GM19468 (cell line): ENCODE measurements at regions not wholly inside any gene's neighbourhood (a gene's known extent, or its start where the extent isn't known, plus 50 kb on each side); places are given as distances from the start of the nearest gene placed in this dataset.

Source experiments
- ATAC-seq: cut with Tn5 transposase; IDR thresholded peaks from one replicate; pipeline ENCODE4 v1.9.1; 2021; ENCODE audit warnings: mild to moderate bottlenecking, moderate library complexity, moderate number of reproducible peaks; ENCODE audit not compliant: unreplicated experiment; ENCODE audit errors: extremely low read depth

- no peak for ATAC-seq
These were observed 183.1 kb downstream of the INO80D start for GRCh38 chr2:205902900-205903237.

DNA sequence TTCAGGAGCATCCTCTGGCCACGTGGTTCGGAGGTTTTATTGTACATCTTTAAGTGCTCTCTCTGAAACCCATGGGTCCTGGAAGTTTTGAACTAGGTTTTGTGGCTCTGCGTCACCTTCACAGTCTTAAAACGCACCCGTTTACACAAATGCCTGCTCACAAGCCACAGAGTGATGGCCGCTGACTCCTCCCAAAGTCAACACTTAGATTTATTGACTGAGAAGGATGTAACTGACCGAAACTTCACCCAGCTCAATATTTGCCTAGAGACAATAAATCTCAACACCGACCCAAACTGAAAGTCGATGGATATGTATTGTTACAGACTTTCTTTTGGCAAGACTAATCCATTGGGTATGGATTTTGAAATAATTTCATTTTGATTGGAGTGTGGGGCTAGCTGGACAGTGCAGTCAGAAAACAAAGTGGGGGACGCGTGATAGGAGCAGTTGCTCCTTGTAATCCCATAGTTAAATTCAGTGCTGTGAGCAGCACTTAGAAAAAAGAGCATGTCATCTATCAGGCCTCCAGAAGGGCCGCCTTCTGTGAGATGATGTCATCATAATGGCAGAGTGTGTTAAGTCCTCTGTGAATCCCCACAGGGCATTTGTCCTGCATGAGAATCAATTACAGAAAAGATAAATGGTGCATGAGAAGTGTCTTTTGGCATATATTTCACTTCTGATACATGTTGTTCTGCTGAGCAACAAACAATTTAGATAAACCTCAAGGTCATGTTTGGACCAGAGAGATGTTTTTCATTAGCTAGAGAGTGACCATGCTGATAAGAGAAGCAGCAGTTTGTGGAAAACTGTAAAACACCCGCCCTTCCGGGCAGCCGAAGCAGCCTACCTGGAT is 183.7 kb downstream of the INO80D start:
- ATAC-seq = no peak

DNA sequence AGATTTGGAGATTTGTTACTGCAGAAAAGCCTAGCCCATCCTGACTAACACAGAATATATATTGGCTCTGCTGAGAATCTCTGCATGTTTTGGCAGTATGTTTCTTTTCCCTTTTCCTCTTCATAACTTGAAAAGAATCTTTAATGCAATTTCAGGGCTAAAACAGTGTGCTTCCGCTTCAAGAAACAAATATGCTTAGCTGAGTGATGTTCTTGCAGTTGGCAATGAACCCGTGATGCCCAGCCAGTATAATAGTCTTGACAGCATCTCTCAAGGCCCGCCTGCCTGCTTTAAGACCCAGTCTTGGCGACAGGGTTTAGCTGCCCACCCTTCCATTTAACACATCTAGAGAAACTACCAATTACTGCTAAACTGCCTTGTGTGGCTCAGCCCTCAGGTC is 184.5 kb downstream of the INO80D start:
- no peak for ATAC-seq

DNA sequence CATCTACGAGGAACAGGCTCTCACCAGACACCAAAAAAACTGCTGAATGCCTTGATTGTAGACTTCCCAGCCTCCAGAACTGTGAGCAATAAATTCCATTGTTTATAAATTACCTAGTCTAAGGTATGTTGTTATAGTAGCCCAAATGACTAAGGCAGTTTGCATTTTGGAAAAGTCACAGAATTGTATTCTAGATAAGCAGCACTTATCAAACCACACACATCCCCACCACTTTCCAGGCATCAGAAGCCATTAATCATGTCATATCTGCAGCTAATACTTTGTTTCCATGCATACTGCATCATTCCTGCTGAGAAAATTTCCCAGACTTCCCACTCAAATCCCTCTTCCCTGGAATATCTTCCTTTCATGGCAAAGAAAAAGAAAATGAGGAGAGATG is 187.2 kb downstream of the INO80D start:
- ATAC-seq = no peak

DNA sequence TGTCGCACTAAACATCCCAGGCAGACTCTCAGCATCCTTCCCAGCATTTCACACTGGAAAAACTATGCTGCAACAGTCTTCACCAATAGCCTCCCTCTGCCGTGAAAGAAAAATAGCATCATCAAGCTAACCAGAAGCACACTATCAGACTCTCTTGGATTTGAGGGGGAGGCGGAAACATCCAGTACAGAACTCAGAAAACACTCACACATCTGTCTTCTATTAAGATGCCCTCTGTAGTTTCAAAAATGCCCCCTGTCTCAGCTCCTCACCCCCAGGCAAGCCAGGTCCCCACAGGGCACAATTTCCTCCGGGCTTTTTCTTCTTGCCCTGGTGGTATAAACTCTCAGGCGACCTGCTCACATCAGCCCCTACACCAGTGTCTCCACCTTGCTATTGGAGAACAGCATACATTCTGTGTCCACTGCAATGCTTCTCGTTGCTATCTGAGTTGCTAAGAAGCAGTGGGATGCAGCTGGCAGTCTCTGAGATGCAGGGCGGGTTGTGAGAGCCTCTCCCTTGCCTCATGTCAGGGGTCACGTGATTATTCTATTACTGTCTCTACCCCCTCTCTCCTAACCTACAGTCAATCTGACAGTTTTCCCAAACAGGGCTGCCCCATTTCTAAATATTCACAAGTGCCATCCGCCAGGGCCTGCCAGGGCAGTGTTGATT is 189.9 kb downstream of the INO80D start:
- ATAC-seq = no peak

DNA sequence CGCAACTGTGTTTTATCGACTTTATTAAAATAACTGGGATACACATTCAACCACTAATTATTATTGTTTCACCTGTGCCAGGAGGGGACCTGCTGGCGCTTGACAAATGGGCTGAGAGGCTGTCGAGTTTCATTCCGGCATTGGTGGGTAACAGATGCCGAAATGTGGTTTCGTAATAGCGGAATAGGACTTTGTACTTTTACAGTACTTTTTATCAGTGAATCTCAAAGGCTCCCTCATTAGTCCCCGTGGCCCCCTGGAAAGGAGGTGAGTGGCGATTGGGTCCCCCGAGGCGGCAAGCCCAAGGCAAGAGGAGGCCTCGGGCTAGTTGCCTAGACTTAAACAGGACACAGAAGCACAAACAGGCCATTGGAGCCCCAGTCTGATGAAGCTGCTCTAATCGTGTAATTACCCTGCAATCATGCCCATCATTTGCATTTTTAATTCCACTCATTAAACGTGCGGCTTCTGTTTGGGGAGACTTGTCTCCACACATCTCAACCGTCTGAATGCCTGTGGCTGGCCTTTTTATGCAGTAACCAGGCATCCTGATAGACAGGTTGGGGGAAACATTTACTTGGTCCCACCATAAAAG is 193.2 kb downstream of the INO80D start:
- no peak for ATAC-seq

DNA sequence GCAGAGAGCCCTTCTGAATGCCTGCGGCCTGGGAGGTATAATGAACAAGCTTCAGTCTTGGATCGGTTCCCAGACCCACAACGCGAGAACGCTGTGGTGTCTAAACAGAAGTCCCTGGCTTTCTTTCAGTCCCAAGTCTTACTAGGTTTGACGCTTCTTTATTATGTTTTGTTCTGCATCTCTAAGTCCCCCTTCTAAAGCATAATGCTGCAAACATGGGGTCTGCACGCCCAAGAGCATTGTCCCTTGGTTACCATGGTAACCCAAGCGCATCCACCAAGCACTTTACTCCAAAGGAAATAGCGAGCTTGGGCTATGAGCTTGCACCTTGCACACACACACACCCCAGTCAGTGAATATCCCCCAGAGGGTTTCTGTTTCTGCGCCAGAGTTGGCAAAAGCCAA is 193.7 kb downstream of the INO80D start:
- no peak for ATAC-seq

- no peak for ATAC-seq
These were observed 196.9 kb downstream of the INO80D start for GRCh38 chr2:205889114-205889513.

DNA sequence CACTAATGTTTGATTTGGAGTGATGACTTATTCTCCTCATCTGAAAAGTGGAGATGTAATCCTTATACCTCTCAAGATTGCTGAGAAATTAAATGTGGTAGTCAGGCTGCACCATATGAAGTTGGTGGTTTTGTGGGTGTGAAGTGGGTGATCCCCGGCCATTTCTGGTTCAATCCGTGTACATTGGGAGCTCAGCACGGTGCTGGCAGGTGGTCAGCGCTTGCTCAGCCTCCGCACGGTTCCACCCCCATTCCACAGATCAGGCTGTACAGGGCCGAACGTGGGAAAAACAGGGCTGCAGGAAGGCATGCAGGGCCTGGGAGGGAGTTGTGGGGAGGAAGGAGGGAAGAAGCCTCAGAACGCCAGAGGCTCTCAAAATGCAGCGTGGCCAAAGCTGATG is 198.3 kb downstream of the INO80D start:
- no peak for ATAC-seq

DNA sequence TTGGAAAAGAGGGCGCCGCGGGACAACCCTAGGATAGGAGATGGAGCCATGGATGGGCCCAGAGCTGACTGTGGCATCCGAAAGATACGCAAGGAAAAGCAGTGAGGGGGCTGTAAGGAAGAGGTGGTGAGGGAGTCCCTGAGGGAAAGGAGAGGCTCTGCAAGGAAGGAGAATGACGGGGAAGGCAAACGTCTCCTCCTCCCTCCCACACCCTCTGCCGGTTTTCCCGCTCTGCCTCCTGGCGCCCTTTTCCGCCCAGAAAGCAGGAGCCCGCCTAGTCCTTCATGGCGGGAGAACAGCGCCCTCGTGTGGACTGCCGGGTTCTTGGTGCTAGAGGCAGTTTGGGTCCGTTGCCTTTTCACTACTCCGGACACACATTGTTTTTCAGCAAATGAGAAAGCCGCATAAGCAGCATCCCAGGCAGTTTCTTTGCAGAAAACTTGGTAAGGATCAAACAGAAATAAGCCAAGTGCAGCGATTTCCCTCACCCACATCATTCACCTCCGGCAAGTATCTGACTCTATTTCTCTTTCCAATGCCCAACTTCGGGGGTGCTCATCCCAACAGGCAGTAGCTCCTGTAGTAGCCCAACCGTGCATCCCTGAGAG is 200.4 kb downstream of the INO80D start:
- no peak for ATAC-seq

DNA sequence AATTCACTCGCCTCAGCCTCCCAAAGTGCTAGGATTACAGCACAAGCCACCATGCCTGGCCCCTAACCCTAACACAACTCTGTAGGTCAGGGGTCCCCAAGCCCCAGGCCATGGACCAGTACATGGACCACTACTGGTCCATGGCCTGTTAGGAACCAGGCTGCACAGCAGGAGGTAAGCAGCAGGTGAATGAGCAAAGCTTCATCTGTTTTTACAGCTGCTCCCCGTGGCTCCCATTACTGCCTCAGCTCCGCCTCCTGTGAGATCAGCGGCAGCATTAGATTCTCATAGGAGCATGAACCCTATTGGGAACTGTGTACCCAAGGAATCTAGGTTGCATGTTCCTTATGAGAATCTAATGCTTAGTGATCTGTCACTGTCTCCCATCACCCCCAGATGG is 201.7 kb downstream of the NRP2 start:
- no peak for ATAC-seq

DNA sequence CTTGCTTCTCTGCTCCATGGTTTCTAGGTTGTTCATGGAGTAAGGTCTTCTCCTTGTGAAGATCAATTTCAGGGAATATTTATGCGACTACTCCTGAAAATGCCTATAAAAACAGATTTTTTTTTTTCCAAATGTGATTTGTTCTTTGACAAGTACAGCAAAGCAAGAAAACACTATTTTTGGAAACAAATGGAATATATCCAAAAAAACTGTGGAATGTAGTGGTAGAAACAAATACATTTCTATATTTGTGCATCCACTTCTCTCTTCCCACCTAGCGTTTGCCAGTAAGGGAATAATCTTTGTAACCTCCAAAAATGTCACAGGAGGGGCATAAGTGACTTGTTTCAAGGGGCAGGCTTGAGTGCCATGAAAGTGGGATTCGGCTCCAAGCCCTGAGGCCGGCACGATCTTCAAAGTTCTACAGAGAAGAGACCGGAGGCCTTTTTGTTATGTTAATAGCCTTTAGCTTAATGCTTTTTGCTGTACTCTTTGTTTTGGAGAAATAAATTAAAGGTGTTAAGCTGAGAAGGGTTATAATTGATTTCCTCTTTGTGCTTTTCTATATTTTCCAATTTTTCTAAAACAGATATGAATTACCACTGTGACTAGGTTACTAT is 200.6 kb downstream of the NRP2 start:
- no peak for ATAC-seq

GRCh38 chr2:205880048-205880447 is 197.7 kb downstream of the NRP2 start:
- no peak for ATAC-seq

- ATAC-seq = no peak
These were observed 196.9 kb downstream of the NRP2 start for GRCh38 chr2:205878999-205879762.

GRCh38 chr2:205877496-205877895 is 195.2 kb downstream of the NRP2 start:
- ATAC-seq = no peak

DNA sequence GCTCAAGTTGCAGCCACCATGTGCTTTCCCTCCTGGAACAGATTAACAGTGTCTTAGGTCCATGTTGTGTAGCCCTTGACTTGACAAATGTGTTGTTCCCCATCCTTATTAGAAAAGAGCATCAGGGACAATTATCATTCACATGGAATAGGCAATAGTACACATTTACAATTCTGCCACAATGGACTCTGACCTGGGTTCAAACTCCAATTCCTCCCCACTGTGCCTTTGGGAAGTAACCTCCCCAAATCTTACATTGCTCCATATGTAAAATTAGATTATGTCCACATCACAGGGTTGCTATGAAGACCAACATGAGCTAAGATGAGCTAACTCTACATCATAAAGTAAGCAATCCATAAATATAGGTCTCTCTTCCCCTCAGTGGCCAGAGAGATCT is 193.8 kb downstream of the NRP2 start:
- ATAC-seq = no peak

DNA sequence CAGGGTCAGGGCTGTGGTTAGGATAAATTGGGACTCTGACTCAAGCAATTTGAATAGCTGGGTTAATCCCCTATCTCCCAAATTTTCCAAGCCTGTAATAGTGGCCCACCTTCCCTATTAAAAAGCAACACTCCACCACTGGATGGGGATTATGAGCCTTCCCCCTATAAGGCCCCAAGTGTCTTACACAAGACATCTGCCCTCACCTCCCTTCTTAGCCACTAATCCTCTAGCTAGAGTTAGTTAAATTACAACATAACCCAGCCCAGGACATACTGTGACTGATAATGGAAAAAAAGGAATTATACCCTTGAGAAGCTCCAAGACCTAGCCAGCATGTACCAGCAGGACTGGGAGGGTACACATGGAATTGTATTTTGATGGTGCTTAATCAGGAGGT is 190.4 kb downstream of the NRP2 start:
- no peak for ATAC-seq

DNA sequence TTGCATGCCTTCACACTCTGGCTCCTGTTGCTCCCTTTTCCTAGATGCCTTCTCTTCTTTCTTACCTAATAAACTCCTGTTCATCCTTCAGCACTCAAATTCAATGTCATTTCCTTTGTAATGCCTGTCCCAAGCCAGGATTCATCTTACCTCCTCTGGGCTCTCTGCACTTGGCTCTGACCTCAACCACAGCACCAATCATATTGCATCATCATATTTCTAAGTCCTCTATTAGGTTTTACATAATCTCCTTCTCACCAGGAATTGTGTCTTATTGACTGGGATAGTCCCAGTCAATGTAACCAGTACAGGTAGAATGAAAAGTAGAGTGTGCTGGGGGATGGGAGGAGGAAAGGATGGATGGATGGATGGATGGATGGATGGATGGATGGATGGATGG is 187.1 kb downstream of the NRP2 start:
- no peak for ATAC-seq

GRCh38 chr2:205868773-205869333 is 186.6 kb downstream of the NRP2 start:
- ATAC-seq = no peak

DNA sequence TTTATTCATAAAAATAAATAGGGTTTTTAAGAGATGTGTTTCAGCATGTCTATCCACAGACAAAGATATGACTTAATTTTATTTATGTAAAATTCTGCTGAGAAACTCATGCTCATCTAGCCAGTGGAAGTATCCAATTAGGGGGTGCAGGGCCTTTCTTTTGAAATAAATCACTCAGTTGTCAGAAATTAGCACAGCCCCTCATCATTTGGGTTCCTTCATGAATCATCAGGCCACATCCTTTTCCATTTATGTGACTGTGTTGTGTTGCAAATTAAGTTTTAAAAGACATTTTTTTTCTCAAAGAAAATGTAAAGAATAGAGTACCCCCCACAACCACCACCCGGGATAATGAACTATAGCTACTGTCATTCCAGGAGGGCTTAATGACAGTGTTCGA is 185.8 kb downstream of the NRP2 start:
- ATAC-seq = no peak
